Nephron progenitor cell (in vitro differentiated cells): ENCODE measurements at regions not wholly inside any gene's neighbourhood (a gene's known extent, or its start where the extent isn't known, plus 50 kb on each side); places are given as distances from the start of the nearest gene placed in this dataset.
"Not testable (repeated sequence)": the region's sequence is repeated elsewhere in the genome, so short reads cannot be mapped to it uniquely, and the experiment has no call there.

Experiments
- DNase-seq: peaks from one replicate; pipeline ENCODE4 v3.0.0; 2021
- H3K27ac Mint-ChIP-seq: 2 replicates; pipeline ENCODE4 v1.8.0; 2021; ENCODE audit warnings: mild to moderate bottlenecking, moderate library complexity, mixed read lengths
- H3K27me3 Mint-ChIP-seq: 2 replicates; pipeline ENCODE4 v1.8.0; 2021; ENCODE audit warnings: mild to moderate bottlenecking, low read depth, mixed read lengths; ENCODE audit not compliant: poor library complexity
- H3K36me3 Mint-ChIP-seq: 2 replicates; pipeline ENCODE4 v1.8.0; 2021; ENCODE audit warnings: low read depth, mixed read lengths
- H3K4me1 Mint-ChIP-seq: 2 replicates; pipeline ENCODE4 v1.8.0; 2021; ENCODE audit warnings: mixed read lengths
- H3K4me3 Mint-ChIP-seq: 2 replicates; pipeline ENCODE4 v1.8.0; 2021; ENCODE audit warnings: mild to moderate bottlenecking, moderate library complexity, mixed read lengths
- H3K9me3 Mint-ChIP-seq: 2 replicates; pipeline ENCODE4 v1.8.0; 2021; ENCODE audit warnings: mild to moderate bottlenecking, moderate library complexity, mixed read lengths
- CTCF ChIP-seq: fragments of 200-600 bp; sonication (generic); IDR thresholded peaks from 2 replicates; pipeline ENCODE4 v1.5.0; 2021; ENCODE audit warnings: antibody characterized with exemption

- Mint-ChIP-seq H3K36me3 (peaks cover 3% of the 10 kb centered on the region), H3K4me3 (no peak overlapping the region), H3K4me1 (peaks cover 13% of the 10 kb centered on the region), H3K27me3 (peaks cover 3% of the 10 kb centered on the region), H3K9me3 (peaks cover 6% of the 10 kb centered on the region), H3K27ac (no peak overlapping the region)
- no peak for DNase-seq
- no peak for TF ChIP-seq CTCF
Measured at GRCh38 chr5:159800131-159800840, 116.0 kb upstream of the ADRA1B start.

- peaks cover 6% of the 10 kb centered on the region for H3K36me3 Mint-ChIP-seq
- no peak for DNase-seq
- no peak overlapping the region for H3K27ac Mint-ChIP-seq
- H3K4me3 Mint-ChIP-seq, result no peak overlapping the region
- peaks cover 13% of the 10 kb centered on the region for H3K4me1 Mint-ChIP-seq
- no peak for TF ChIP-seq CTCF
- peaks cover 3% of the 10 kb centered on the region for H3K27me3 Mint-ChIP-seq
- peaks cover 14% of the 10 kb centered on the region for H3K9me3 Mint-ChIP-seq
Measured at GRCh38 chr5:159801303-159801702, 115.0 kb upstream of the ADRA1B start.

DNA sequence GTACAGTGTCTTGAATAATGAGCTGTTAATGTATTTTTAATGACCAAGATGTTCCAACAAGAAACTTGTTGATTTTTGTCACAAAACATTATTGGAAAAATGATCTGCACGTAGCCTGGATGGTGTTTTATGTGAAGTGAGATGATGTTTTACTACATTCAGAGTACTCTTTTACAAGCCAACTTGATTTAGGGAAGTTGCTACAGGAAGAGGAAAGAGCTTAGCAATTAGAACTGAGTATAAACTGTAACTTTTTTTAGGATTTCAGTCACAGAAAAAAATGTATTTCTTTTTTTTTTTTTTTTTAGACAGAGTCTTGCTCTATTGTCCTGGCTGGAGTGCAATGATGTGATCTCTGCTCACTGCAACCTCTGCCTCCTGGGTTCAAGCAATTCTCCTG lies 113.6 kb upstream of the ADRA1B start:
- peaks cover 26% of the 10 kb centered on the region for H3K9me3 Mint-ChIP-seq
- no peak for TF ChIP-seq CTCF
- H3K4me1 Mint-ChIP-seq, result peaks cover under 1% of the 10 kb centered on the region
- H3K27ac Mint-ChIP-seq, result no peak overlapping the region
- peaks cover 6% of the 10 kb centered on the region for H3K36me3 Mint-ChIP-seq
- peaks cover 3% of the 10 kb centered on the region for H3K27me3 Mint-ChIP-seq
- H3K4me3 Mint-ChIP-seq, result no peak overlapping the region
- no peak for DNase-seq

- no peak overlapping the region for H3K4me3 Mint-ChIP-seq
- peaks cover 26% of the 10 kb centered on the region for H3K9me3 Mint-ChIP-seq
- H3K4me1 Mint-ChIP-seq, result no peaks in the 10 kb centered on the region
- peaks cover 6% of the 10 kb centered on the region for H3K36me3 Mint-ChIP-seq
- H3K27ac Mint-ChIP-seq, result no peak overlapping the region
- TF ChIP-seq CTCF, result no peak
- no peak for DNase-seq
- H3K27me3 Mint-ChIP-seq, result peaks cover 3% of the 10 kb centered on the region
Measured at GRCh38 chr5:159804121-159804520, 112.2 kb upstream of the ADRA1B start.

DNA sequence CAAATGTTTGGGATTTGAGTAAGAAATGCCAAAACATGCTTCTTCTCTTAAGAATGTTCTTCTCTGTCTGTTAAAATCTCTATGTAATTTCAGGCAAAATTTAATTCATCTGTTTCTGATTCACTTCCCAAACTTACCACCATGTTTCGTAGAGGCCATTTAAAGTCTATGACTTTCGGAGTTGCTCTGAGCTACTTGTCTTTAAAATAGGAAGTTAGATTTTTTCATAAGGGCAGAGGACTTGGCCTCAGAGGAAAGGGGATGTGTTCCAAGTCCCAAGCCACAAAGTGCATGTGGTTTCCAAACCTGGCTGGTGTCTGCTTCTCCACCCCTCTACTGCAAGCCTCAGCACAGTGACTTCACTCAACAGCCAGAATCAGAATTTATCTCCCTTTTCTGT lies 111.3 kb upstream of the ADRA1B start:
- Mint-ChIP-seq H3K27ac (no peak overlapping the region), H3K4me3 (no peak overlapping the region), H3K9me3 (peaks cover 26% of the 10 kb centered on the region), H3K27me3 (peaks cover 3% of the 10 kb centered on the region), H3K4me1 (no peaks in the 10 kb centered on the region), H3K36me3 (peaks cover 6% of the 10 kb centered on the region)
- no peak for TF ChIP-seq CTCF
- DNase-seq, result no peak

- not testable (repeated sequence) for H3K4me3 Mint-ChIP-seq, H3K27me3 Mint-ChIP-seq, H3K27ac Mint-ChIP-seq, H3K4me1 Mint-ChIP-seq, DNase-seq, H3K36me3 Mint-ChIP-seq
- H3K9me3 Mint-ChIP-seq, result peaks cover 26% of the 10 kb centered on the region
Measured at GRCh38 chr5:159807135-159807534, 109.1 kb upstream of the ADRA1B start.
